ENCODE measurements at regions not wholly inside any gene's neighbourhood (a gene's known extent, or its start where the extent isn't known, plus 50 kb on each side); places are given as distances from the start of the nearest gene placed in this dataset.

DNA sequence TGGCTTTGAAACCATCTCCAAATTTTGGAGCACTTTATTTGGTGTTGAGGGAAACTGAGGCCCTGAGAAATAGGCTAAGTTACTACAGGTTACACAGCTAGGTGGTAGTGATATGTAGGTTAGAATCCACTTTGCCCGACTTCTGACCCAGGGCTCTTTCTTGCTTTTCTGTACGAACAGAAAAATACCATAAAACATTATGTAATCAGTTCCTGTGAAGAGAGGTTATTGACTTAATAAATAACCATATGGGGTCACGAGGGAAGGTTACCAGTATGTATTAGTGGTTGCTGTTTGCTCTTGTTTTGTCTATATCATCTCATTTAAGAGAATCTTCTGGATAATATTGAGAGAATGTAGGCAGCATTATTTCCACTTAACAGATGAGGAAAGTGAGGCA is 172.2 kb upstream of the MAF start:
- in situ Hi-C loops (cut with HindIII; ENCODE audit: low sequenced_read_pairs) = no loop called here

DNA sequence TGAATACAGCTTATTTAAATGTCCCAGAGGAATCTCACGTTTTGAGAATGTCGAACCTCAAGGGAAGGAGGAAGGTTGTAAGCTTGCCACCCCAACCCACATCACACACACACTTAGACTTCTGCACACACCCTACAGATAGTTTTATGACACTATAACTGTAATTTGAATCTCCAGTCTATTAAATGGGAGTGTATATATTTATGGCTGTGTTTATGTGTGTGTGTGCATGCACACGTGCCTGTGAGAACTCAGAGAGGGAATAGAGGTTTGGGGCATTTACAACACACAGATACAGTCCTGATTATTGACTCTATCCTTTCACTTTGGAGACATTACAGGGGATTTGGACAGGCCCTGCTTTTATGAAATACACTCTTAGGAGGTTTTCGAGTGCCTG is 171.5 kb upstream of the MAF start:
- in situ Hi-C loops (cut with HindIII; ENCODE audit: low sequenced_read_pairs) = no loop called here

DNA sequence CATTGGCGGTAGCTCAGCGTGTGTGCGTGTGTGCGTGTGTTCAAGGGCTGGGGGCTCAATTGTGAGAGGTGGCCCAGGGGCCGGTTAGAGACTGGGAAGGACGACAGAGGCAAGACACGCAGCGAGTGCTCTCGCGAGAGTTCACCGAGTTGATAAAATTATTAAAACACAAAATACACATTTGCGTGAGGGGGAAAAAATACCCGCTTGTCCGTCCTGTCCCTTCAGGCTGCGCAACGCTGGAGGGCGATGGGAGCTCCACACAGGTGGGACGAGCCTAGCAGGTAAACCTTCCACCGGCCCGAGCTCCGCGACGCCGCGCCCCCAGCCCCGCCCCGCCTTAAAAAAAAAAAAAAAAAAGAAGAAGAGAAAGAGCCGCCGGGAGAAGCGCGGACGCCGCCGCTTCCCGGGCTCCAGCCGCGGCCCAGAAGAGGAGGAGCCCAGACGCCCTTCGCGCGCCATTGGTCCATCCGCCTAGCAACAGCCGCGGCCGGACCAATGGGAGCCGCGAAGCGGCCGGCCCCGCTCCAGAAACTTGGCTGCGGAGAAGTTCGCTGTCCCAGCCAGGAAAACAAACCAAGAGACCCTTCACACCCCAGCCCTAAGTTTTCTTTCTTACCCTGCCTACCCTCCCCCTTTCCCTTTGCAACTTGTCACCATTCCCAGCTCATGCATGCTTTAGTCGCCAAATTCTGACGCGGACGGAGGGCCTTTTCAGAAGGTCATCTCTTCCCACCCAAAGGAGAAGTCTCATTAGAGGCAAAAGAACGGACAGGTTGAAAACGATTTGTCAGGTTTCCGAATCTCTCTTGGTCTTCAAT is 169.9 kb upstream of the MAF start:
- in situ Hi-C loops (cut with HindIII; ENCODE audit: low sequenced_read_pairs) = no loop called here

DNA sequence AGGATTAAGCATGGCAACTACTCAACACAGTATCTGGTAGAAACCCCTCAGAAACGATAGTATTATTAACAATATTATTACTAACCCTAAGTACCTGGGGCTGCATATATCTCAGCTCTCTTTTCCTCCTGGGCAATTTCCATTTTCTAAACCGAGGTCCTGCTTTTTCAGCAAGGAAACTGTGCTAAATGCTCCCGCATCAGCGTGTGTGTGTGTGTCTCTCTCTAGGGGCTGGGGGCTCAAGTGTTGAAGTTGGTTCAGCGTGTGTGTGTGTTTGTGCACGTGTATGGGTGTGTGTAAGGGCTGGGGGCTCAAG is 169.3 kb upstream of the MAF start:
- in situ Hi-C loops (cut with HindIII; ENCODE audit: low sequenced_read_pairs) = no loop called here

DNA sequence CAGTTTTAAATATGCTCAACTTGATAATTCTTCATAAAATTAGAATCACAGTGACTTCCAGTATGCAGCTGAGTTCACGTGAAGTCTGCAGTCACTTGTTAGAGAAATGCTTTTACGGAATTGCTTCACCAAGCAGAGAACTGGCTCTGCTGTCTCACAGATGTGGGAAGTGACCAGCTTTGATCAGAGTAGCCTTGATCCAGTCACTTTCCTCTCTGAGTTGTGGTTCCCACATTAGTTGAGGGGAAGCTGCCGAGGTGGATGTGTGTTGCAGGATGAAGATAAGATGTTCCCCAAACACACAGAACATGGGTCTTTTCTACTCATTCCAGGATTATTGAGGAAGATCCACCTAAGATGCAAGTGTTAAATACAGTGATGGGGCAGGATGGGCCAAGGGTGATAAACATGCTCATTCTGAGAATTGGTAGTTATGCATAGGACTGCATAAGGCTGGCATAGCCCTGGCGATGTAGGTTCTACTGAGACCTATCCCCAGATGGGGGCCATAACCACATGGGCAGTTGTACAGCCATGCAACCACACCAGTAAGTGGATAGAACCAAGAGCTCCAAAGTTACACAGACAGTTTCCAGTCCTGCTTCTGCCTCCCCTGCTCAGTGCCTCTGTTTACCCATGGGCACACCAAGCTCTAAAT is 168.9 kb upstream of the MAF start:
- in situ Hi-C loops (cut with HindIII; ENCODE audit: low sequenced_read_pairs) = no loop called here

DNA sequence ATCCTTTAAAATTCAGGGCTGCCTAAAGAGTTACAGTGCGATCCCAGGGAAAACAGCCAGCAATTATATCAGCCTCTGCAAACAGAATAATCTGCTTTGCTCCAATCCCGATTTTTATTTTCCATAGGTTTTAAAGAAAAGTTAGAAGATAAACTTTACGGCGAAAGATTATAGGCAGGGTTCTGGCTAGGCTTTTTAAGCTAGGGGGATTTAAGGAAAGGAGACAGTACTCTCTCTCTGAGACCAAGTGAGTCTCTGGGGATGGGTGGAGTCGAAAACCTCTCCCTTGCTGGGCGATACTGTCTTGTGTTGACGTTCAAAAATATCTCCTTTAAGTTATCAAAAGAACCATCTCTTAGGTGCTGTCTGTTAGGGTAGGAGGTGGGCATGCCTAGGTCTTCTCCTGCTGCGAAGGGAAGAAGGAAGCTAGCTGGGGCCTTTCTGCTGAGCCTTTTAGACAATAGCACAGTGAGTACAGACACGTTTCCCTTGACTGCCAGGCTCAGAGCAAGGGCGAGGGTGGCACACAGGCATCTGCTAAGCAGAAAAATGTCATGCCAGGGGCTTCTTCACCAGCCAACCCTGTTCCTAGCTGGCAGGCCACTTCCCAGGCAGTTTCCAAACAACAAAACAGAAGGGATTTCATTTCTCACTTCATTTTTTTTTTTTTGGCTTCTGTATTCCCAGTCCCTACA is 167.9 kb upstream of the MAF start:
- in situ Hi-C loops (cut with HindIII; ENCODE audit: low sequenced_read_pairs) = no loop called here

DNA sequence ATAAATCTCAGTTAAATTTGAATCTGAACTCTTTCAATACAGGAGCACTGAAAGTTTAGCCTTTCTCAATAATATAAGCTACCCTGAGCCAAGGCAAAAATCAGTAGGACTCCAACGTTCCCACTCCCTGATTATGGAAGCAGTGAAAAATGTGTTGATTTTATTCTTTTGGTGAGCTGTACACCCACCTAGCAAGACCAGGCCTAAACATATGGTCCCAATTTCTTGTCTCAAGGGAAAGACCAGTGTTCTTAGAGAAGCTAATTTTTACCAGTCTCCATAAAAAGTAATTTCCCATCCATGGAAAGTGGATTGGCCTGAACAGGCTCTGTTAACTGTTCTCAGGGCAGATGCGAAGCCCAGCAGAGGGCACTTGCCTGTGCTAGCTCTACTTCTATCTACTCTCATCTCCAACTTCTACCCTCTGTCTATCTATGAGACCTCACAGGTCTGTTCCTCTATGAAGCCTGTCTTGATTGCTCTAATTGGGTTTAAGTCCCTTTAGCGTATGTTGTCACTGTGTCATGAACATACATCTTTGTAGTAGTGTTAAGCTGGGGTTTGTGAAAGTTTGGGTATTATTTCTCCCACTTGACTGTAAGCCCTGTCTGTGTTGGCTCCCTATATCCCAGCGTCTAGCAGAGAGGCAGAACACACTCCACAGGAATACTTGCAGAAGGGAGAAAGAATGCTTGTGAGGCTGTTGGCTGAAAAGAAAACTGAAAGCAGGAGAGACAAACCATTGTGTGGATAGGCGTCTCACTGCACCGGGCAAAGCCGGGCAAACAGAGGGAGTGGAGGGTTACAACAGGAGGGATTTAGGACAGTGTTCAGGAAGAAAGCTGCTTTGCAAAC is 167.1 kb upstream of the MAF start:
- in situ Hi-C loops (cut with HindIII; ENCODE audit: low sequenced_read_pairs) = no loop called here

DNA sequence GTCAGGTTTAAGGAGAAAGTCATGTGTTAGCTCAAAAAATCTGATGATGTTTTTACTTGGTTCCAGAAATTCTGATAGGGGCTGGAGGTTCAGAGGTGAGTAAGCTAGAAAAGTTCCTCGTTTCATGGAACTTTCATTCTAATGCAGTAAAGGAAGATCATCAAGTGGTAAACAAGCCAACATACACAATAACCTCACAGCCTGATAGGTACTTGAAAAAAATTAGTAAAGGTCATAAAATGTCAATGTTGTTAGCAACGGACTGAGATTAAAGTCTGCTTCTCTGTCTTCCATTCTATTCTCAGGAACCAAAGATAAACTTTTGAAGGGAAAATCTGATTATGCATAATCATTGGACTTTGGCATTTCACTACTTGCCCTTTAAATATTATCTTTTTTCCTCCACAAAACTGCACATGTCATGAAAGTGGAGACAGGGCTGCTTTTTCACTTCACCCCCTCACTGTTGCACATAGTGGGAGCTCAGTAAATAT is 165.4 kb upstream of the MAF start:
- in situ Hi-C loops (cut with HindIII; ENCODE audit: low sequenced_read_pairs) = no loop called here

DNA sequence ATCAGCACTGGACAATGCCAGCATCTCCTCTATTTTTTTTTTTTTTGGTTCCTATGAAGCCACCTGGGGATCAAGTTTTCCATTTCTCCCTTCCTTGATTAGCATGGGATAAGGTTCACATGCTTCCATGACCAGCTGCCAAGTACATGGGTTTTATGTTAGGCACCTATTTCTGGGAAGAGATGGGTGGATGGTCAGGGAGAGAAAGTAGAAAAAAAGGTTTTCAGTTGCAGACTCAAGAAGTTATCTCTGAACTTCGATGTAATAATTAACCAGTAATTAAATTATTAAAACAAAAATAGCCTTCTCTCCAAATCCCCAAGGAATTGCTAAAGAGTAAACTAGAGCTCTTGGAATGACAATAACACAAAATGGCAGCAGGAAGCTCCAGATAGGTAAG is 164.9 kb upstream of the MAF start:
- in situ Hi-C loops (cut with HindIII; ENCODE audit: low sequenced_read_pairs) = no loop called here

DNA sequence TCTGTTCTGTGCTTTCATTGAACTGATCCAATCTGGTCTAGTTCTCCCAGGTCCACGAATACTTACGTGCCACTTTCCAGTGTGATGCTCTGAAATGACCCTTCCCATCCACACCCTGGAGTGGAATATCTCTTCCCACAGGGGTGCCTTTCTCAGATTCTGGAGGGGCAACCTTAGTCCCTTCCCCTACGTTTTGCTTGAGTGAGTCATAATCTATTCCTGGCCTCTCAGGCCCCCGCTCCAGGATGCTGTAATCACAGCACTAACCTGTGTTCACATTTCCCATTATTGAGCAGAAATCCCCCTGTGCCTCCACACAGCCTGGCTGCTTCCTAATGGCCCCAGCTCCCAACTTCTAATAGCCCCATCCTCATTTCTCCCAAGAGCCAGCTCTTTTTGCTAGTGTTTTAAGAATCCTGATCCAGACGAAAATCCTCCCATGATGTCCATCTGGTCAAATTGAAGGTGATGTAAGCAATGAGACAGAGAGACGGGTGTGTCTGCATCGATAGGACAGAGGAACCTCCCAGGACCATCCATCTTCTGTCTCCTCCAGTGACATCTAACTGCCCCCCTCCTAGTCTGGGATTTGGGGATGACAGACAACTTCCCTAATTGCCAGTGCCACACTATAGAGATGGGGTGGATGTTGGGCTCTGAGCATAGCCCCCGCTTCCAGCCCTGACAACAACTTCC is 164.0 kb upstream of the MAF start:
- in situ Hi-C loops (cut with HindIII; ENCODE audit: low sequenced_read_pairs) = no loop called here

DNA sequence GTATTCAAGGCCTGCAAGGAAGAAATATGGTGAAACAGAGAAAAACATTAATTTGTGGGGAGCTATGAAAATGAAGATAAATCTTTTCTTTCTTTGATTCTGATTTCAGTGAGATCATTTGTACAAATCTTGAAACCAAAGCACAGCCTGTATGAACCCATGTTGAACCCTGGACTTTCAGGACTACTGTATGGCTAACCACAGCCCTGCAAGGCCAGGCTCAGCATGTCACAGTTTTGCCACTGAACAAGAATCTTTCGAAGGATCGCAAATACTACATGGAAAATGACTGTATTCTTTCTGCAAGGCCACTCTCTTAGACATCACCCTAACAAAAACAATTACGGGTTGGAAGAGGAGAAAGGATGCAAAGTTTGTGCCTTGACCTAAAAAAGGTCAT is 161.7 kb upstream of the MAF start:
- in situ Hi-C loops (cut with HindIII; ENCODE audit: low sequenced_read_pairs) = no loop called here

DNA sequence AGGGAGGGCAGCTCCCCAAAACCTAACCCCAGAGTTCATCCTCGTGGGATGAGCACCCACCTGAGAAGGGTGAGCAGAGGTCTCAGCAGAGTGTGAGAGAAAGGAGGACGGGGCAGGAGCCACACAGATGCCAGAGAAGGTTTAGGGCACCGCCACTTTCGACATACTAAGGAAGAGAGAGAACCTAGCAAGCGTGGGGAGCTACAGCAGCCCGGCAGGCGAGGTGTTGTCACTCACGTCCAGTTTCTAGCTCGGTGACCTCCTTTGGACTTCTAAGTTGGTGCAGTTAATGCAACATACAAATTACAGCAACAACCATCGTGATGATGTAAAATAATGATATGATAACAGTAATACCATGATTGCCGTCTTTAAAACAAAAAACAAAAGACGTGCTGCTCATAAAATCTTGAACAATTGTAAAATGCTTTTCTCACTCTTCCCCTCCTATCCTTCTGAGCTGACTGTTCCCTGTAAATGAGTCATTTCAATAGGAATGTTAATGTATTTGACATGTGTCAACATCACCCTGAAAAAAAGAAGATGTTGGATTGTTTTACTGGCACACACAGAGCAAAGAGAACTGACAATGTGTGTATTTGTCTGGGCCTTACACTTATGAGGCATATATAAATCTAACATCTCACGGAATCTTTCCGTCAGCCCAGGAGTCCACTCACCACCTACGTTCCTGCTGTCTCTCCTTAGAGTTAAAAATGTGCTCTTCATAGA is 158.2 kb upstream of the MAF start:
- in situ Hi-C loops (cut with HindIII; ENCODE audit: low sequenced_read_pairs) = no loop called here

DNA sequence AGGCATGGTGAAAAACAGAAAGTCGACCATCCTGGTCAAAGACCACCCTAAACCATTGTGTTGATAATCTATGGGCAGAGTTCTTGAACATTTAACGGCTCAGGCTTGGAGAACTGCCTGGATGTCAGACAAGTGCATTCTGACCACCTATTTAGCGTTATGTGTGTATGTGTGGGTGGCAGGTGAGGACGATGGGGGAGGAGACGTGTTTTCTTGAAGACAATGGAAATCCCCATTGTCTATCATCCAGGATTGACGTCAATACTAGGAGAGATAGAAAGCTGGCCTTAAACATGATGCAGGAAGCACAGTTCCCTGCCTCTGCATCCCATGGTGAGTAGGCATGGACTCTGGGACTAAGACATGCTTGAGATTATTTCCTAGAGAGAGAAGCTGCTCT is 157.4 kb upstream of the MAF start:
- in situ Hi-C loops (cut with HindIII; ENCODE audit: low sequenced_read_pairs) = no loop called here

DNA sequence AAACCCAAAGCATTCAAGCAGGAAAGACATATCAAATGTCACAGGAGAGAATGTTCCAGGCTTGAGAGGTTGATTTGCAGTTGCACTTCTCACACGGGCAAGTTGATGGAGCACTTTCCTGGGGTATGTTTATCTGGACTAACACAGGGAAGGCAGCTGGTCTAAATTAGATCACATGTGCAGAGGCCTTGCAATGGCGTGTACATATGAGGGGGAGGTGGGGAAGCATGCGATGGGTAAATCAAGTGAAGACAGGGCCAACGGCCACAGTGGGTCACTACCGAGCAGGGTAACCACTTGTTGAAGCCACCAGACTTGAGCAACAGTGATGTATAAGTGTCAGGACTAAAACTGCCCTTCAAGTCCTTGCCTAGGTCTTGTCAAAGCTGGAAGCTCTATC is 156.6 kb upstream of the MAF start:
- in situ Hi-C loops (cut with HindIII; ENCODE audit: low sequenced_read_pairs) = no loop called here

DNA sequence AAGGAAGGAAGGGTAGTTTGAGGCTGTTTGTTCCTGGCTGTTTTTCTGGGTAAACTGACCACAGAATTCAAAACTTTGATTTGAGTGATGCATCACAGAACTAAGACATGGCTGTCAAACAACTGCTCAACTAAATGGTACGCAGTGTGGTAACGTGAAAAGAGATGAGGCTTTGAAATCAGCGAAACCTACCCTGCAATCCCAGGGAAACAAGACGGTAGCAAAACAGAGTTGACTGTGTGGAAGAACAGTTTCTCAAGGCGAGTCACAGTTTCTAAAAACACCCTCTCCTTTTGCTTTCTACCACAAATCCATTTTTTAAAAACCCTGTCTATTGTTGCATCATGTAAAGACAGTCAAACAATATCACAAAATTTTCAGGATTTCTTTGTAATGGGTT is 156.0 kb upstream of the MAF start:
- in situ Hi-C loops (cut with HindIII; ENCODE audit: low sequenced_read_pairs) = no loop called here

DNA sequence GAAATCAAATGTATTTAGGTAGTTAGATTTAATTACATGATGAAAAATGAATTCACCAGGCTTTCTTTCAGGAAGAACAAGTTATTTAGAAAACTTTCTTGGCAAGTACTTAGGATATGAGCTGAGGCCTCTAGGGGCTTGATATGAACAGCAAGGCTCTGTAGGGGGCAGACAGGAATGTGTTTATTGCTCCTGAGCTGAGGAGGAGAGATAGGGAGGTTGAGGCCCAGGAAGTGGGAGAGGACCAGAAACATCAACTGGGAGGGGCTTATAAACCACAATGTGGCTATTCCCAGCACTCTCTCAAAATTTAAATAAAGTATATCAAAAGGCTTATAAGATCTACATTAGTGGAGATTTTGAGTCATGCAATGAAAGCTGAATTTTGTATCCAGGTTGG is 154.0 kb upstream of the MAF start:
- in situ Hi-C loops (cut with HindIII; ENCODE audit: low sequenced_read_pairs) = no loop called here

DNA sequence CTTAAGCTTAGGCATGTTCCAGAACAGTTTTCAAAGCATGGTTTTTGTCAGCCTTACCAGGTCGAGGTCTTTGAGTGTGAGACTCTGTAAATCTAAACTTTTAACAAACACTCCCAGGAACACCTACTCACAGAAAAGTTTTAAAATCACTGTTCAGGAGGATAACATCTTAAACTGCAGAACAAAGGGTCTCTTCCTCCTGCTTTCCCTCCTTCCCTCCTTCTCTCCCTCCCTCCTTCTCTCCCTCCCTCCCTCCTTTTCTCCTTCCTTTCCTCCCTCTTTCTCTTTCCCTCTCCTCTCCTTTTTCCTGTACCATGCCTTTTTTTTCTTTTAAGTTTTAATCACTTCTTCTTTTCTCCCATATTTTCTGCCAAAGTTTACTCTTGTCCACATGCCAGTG is 153.5 kb upstream of the MAF start:
- in situ Hi-C loops (cut with HindIII; ENCODE audit: low sequenced_read_pairs) = no loop called here

DNA sequence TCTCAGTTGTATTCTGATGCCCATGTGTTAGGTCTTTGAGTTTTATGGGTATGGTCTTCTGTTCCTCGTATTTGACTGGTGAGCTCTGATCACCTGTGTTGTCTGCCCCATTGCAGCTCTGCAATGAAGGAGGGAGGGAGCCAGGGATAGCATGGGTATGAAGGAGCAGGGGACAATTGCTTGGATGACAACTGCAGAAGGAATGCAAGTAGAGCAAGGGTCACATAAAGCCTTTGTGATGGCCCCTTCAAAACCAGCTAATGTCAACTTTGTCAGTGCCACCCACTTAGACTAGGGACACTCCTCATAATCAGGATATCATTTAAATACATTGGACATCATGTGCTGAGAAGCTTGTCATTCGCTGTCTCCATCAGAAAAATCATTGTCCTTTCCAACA is 152.7 kb upstream of the MAF start:
- in situ Hi-C loops (cut with HindIII; ENCODE audit: low sequenced_read_pairs) = no loop called here

DNA sequence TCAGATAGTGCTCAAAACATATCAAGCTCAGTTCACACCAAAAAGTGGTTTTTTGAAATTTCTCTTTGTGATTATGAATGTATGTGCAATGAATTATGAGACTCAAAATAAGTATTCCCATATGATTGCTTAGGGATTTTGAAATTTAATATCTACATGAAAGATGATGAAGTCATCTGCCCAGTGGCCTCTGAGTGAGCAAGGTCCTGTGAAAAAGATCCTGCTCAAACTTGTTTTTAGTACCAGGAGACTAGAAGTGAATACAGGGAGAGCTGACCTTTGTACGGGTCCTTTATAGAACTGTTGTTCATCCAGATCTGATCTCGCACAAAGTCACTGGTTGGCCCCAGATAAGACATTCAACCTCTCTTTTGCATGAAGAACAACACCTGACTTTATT is 151.9 kb upstream of the MAF start:
- in situ Hi-C loops (cut with HindIII; ENCODE audit: low sequenced_read_pairs) = no loop called here
